ENCODE measurements at regions not wholly inside any gene's neighbourhood (a gene's known extent, or its start where the extent isn't known, plus 50 kb on each side); places are given as distances from the start of the nearest gene placed in this dataset.

DNA sequence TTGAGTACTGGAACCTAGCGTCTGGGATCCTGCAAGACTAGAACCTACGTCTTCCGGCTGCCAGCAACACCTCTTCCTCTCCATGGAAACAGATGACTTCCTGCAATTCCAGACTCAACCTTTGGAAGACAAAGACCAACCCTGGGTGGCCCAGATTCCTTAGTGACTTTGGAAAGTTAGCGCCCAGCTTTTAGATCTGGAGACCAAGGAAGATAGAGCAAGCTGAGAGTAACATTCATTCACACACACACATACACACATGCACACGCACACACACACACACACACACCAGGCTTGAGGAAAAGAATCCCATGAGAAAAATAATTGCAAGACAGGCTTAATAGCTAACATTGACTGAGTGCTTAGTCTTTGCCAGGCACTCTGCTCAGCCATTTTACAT lies 788.9 kb downstream of the UQCRFS1 start:
- no peak for TF ChIP-seq CTCF (conservative IDR thresholded peaks at IDR 0.05)
- TF ChIP-seq EZH2 (IDR thresholded peaks at IDR 0.05; ENCODE audit: low read depth), result no peak

Data from PC-9 (cell line).